ENCODE measurements at regions not wholly inside any gene's neighbourhood (a gene's known extent, or its start where the extent isn't known, plus 50 kb on each side); places are given as distances from the start of the nearest gene placed in this dataset.

GRCh38 chr12:94892544-94893267 lies 110.8 kb downstream of the NDUFA12 start:
- 79 to 92% (median 83%) methylated on average over 5 of the region's 5 CpGs for WGBS, 5 donors

GRCh38 chr12:94889445-94890210 lies 113.9 kb downstream of the NDUFA12 start:
- no peaks in the 10 kb centered on the region for H3K36me3 ChIP-seq
- DNase-seq = no peak
- H3K4me3 ChIP-seq = no peak overlapping the region
- TF ChIP-seq POLR2AphosphoS5 (IDR thresholded peaks at IDR 0.05) = no peak
- TF ChIP-seq CTCF (IDR thresholded peaks at IDR 0.05 in 8 of 11, conservative IDR thresholded peaks at IDR 0.05 in 3 of 11) = no peak
- TF ChIP-seq POLR2A (IDR thresholded peaks at IDR 0.05) = no peak
- intact Hi-C loops (cut with DNase I; ENCODE audit: low total_unique reads) = no loop called here
- no peaks in the 10 kb centered on the region for H3K4me1 ChIP-seq
- 82 to 86% (median 85%) methylated on average over 5 of the region's 5 CpGs for WGBS, 5 donors
- no peaks in the 10 kb centered on the region for H3K27me3 ChIP-seq (replicated peaks in 1 of 7)
- H3K9me3 ChIP-seq = no peaks in the 10 kb centered on the region
- H3K27ac ChIP-seq = no peak overlapping the region

More at GRCh38 chr12:94892544-94893267, 110.8 kb downstream of the NDUFA12 start:
- H3K4me1 ChIP-seq = no peaks in the 10 kb centered on the region
- intact Hi-C loops (cut with DNase I; ENCODE audit: low total_unique reads) = no loop called here
- DNase-seq = no peak
- no peak overlapping the region for H3K4me3 ChIP-seq
- no peaks in the 10 kb centered on the region for H3K9me3 ChIP-seq
- H3K36me3 ChIP-seq = no peaks in the 10 kb centered on the region
- TF ChIP-seq CTCF (IDR thresholded peaks at IDR 0.05 in 8 of 11, conservative IDR thresholded peaks at IDR 0.05 in 3 of 11) (no peak), POLR2AphosphoS5 (IDR thresholded peaks at IDR 0.05) (no peak)
- no peaks in the 10 kb centered on the region for H3K27me3 ChIP-seq (replicated peaks in 1 of 7)
- no peak overlapping the region for H3K27ac ChIP-seq

- no peak overlapping the region for H3K4me3 ChIP-seq
- 52 to 61% (median 58%) methylated on average over 5 of the region's 5 CpGs for WGBS, 5 donors
- no peaks in the 10 kb centered on the region for H3K36me3 ChIP-seq
- intact Hi-C loops (cut with DNase I; ENCODE audit: low total_unique reads) = no loop called here
- no peak for TF ChIP-seq POLR2A (IDR thresholded peaks at IDR 0.05)
- no peak for TF ChIP-seq CTCF (IDR thresholded peaks at IDR 0.05 in 8 of 11, conservative IDR thresholded peaks at IDR 0.05 in 3 of 11)
- no peak for TF ChIP-seq POLR2AphosphoS5 (IDR thresholded peaks at IDR 0.05)
- no peak overlapping the region for H3K27ac ChIP-seq
- H3K4me1 ChIP-seq = peaks cover 0 to 12% (median 6%) of the 10 kb centered on the region in 6 donors
- peaks cover 0 to 52% (median 9%) of the 10 kb centered on the region in 7 donors for H3K27me3 ChIP-seq (replicated peaks in 1 of 7)
- DNase-seq = no peak
- H3K9me3 ChIP-seq = no peaks in the 10 kb centered on the region
Observed at GRCh38 chr12:94879542-94879941, 124.0 kb downstream of the NDUFA12 start.

GRCh38 chr12:94875525-94875924 lies 128.0 kb downstream of the NDUFA12 start:
- intact Hi-C loops (cut with DNase I; ENCODE audit: low total_unique reads) = no loop called here
- WGBS, 5 donors = 28 to 45% (median 42%) methylated on average over 5 of the region's 5 CpGs

More at GRCh38 chr12:94875525-94875924, 128.0 kb downstream of the NDUFA12 start:
- Histone ChIP-seq H3K27me3 (replicated peaks in 1 of 7) (peaks cover 3 to 93% (median 47%) of the 10 kb centered on the region in 7 donors), H3K9me3 (no peaks in the 10 kb centered on the region), H3K4me1 (peaks cover 5 to 35% (median 24%) of the 10 kb centered on the region in 6 donors), H3K27ac (no peak overlapping the region), H3K36me3 (no peaks in the 10 kb centered on the region), H3K4me3 (no peak overlapping the region)
- DNase-seq = no peak
- TF ChIP-seq POLR2AphosphoS5 (IDR thresholded peaks at IDR 0.05) (no peak), CTCF (IDR thresholded peaks at IDR 0.05 in 8 of 11, conservative IDR thresholded peaks at IDR 0.05 in 3 of 11) (peak in 8 of 11 experiments; percentile 33 to 59 (median 42)), POLR2A (IDR thresholded peaks at IDR 0.05) (no peak)
